Astrocyte of the hippocampus (primary cell): ENCODE measurements at regions not wholly inside any gene's neighbourhood (a gene's known extent, or its start where the extent isn't known, plus 50 kb on each side); places are given as distances from the start of the nearest gene placed in this dataset.

Experiments used
- DNase-seq: peaks from one replicate; pipeline ENCODE4 v3.0.0; 2011; ENCODE audit warnings: low read depth, low spot score

DNA sequence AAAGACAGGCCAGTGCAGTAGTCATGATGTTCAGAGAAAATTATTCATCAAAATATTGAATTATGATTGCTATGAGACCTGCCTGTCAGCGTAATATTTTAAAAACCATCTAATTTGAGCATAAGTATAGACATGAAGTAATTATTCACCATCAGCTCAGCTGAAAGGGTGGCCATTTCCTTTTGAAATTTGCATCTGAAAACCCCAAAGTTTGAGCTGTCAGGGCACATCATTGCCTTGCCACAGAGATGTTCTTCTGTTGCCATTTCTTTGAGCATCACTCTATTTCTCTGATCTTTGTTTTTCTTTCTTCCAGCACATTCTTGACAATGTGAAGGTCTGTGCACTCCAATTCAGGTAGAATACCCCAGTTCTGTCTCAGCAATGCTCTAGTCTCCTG lies 147.5 kb upstream of the RHOBTB1 start:
- no peak for DNase-seq

DNA sequence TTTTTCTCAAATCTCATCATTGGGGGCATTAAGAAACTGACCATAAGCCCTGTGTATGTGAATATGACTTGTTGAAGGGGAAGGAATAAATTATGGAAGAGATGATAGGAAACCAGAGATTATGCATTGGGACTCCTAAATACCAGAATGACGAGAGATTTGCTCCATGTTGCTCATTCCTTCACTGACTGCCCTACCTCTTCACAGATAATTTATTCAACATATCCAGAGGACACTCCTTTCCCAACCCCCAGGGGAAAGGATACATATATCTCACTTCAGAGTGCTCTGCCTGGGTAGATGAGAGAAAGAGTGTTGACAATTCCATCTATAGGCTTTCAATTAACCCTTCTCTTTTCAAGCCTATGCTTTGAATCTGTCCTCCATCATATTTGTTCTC lies 145.3 kb upstream of the RHOBTB1 start:
- DNase-seq = no peak

DNA sequence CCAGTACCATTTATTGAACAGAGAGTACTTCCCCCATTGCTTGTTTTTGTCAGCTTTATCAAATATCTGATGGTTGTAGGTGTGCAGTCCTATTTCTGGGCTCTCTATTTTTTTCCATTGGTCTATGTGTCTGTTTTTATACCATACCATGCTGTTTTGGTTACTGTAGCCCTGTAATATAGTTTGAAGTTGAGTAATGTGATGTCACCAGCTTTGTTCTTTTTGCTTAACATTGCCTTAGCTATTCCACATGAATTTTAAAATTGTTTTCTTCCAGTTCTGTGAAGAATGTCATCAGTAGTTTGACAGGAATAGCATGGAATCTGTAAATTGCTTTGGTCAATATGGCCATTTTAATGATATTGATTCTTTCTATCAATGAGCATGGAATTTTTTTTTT lies 140.5 kb upstream of the RHOBTB1 start:
- DNase-seq = no peak

DNA sequence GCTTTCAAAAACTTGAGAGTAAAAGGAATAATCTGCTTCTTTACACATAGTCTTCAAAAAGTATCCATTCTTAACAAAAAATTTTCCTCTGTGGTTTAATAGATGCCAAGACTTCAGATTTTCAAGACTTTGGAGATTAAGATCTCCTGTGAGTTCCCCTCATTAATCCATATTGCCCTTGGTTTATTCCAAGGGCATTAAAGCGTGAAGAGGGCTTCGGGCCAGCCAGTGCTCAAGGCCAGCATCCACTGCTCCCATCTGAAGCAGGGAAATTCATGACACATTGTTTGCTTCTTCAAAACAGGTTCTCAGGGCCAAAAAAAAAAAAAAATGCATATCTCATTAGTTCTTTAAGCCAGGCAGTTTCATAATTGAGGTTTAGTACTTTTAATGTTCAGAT lies 137.3 kb upstream of the RHOBTB1 start:
- DNase-seq = peak; percentile 45

DNA sequence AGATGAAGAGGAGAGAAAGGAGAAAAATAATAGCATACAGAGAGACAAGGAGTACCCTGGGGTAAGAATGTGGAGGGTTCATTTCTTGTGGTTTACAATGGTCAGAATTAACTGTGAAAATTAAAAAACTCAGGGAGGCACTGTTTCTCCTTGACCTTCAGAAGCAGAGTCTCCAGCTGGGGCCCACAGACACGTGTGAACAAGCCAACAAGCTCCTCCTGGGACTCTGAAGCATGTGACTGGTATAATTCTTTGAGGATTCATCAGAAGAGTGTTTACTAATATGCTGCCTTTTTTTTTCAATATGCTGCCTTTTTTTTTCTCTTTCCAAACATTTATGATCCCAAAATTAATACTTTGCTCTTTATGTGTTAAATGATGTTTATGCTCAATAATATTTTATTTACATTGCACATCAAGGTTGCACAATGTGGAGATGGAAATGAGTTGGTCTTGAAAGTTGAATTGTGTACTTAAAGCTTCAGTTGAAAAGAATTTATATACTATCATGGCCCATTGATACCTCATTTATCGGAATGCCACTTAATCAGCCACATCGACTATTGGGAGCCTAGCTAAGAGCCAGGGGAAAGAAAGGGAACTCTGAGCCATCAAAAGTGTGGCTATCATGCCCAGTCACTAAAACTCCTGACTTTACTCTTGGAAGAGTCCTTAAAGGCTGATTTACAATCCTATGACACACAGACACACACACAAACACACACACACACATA lies 134.7 kb upstream of the RHOBTB1 start:
- DNase-seq = no peak

DNA sequence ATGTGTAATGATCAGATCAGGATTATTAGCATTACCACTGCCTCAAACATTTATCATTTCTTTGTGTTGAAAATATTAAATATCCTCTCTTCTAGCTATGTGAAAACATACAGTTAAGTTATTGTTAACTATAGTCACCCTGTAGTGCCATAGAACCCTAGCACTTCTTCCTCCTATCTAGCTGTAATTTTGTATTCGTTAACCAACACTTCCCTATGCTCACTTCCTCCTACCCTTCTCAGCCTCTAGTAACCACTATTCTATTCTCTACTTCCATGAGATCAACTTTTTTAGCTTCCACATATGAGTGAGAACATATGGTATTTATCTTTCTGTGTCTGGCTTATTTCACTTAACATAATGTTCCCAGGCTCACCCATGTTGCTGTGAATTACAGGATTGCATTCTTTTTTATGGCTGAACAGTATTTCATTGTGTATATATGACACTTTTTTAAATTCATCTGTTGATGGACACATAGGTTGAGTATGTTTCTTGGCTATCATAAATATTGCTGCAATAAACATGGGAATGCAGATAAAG lies 132.7 kb upstream of the RHOBTB1 start:
- no peak for DNase-seq

DNA sequence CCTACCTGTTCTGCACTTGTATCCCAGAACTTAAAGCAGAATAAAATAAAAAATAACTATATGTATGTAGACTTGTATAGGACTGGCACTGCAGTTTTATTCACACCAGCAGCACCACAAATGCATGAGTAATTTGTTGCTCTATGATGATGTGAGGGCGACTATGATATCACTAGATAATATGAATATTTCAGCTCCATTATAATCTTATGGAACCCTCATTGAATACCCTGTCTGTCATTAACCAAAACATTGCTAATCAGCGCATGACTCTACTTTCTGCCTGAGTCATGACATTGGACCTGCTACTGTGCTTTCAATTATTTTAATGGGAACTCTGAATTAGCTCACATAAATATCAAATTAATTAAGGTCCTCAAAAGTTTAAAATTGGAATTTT lies 129.4 kb upstream of the RHOBTB1 start:
- DNase-seq = no peak

DNA sequence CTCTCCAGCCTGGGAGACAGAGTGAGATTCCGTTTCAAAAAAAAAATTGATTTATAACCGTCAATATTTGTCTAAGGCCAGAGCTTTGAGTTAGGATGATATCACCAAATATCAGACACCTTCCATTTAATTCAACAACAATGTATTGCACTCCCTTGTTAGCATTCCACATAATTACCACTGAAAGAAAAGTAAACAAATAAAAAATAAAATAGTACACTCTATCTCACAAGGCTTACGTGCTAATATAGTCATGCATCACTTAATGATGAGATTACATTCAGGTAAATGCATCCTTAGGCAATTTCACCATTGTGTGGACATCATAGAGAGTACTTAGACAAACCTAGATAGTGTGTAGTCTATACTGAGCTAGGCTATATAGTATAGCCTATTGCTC lies 127.6 kb upstream of the RHOBTB1 start:
- DNase-seq = no peak

DNA sequence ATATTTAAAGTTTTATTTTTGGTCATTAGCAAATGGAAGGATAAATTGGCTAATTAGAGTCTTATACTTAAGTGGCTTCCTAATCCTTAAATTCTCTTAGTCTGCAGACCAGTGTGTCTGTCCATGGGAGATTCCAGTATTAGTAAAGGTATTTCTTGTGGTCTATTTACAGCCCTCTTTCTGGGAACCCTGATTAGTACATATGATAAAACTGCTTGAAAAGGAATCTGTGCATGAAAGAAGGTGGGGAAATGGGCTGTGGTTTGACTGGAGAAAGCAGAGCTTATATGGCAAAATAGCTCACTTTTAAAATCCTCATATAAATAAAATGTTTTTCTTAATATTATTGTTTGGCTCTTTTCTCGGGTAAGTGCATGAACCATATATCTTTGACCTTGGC lies 124.5 kb upstream of the RHOBTB1 start:
- DNase-seq = peak; percentile 21

DNA sequence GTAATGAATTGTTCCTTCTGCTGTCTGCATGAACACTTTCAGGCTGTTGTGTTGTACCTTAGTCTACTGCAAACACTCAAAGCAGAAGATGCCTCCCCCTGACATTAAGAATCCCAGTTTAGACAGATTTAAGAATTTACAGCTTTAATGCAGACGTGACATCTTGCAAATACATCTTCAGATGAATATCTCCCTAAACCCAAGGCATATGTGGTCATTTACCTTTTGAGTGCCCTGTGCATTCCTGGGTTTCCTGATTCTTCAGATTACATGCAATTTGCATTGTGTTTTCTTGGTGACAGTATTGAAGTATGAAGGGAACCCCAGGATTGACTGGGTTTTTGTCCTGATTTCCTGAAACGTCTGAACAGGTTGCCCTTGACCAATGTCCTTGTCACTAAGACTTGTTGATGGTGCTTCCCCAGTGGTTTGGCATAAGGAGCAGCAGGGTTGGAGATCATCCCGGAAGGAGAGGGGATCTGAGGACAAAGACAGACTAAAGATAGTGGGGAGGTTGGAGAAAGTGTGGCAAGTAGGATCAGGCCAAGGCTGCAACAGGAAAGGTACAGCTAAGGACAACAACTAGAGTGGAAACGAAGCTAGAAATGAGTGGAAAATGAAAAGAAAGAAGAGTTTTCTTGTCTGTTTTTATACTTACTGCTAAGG lies 123.8 kb upstream of the RHOBTB1 start:
- DNase-seq = no peak

DNA sequence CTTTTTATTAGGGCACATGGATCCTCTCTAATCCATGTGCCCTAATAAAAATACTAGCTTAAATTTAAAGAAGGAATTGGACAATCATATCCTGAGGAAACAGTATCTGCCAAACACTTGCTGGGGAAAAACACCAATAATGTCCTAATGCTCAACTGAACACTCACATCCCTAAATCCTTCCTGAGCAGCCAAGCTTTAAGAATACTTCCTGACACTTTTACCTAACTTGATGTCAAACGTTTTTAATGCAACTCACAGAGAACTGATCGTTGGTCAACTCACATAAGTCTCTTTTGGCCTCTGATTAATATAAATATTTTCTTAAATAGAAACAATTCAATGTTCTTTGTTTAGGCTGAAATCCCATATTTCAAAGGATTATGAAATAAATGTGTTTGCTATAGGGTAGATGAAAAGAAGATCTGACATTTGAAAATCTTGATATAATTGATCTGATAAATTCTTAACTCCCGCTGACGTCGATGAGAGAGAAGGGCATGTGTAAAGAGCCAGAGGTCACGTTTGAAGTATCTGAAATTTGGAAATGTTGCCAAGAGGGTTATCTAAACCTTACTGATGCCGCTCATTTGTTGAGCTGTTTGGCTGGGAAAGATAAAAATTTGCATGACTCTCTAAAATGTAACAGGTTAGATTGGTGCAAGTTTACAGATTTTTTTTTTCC lies 122.8 kb upstream of the RHOBTB1 start:
- no peak for DNase-seq

DNA sequence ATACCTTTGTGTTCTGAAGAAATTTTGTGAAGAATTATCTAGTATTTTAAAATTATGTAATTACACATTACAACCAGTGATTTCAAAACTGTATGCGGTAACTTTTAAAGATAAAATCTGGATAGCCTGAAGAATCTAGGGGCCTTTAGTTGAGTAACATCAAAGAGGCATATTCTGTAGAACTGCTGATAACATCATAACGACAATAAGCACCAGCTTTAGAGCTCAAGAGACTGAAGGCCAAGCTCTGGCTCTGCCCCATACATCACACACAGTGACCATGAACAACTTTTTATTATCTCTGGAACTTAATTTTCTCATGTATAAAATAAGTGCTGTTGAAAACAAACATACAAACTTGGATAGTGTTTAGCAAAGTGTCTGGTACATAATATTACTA lies 121.1 kb upstream of the RHOBTB1 start:
- no peak for DNase-seq

DNA sequence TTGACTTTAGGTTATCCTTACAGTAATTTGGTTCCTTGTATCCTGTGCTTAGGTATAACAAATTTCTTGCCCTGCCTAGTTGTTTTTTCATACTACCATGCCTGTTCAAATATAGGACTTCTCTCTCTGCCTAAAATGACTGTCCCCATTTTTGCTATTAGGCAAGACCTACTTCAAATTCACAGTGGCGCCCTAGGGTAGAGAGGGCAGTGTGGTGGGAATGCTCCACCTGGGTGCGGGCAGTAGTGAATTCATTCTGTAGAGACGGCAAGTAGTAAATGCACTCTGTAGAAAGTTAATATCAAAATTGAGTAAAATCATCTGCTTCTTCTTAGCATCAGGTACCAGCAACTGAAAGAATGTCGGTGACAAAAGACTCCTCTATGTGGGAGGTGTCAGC lies 120.4 kb upstream of the RHOBTB1 start:
- no peak for DNase-seq

DNA sequence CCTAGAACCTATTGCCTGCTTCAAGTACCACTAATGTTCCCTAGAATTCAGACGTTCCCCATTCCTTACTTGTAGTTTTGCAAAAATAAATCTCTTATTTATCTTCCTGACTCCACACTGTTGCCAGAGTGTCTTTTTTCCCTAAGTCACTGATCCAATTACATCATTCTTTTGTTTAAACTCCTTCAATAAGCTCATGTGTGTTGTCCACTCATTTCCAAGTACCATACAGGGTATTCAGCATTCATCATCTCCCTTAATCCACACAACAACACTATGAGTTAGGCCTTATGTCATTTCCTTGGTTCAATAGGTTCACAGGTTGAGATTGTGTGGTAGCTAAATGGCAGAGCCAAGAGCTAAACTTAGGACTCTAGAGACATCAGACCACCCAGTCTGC lies 119.9 kb upstream of the RHOBTB1 start:
- DNase-seq = peak; percentile 12

DNA sequence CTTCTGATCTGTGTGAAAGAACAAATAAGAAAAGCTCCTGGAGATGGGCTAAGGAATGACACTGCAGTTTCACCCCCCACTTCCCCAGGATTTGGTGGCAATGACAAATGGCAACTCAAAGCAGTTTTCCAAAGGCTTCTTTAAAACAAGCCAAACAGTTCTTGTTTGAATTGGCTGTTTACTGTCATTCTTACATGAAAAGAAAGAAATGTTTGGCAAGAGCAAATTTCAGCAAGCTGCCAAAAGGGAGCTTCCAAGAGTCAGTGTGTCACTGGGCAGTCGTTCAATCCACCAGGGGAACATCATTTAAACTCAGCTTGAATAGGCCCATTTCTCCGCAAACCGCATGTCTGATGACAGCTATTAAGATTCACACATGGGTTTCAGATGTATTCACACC lies 119.0 kb upstream of the RHOBTB1 start:
- DNase-seq = peak; percentile 59

DNA sequence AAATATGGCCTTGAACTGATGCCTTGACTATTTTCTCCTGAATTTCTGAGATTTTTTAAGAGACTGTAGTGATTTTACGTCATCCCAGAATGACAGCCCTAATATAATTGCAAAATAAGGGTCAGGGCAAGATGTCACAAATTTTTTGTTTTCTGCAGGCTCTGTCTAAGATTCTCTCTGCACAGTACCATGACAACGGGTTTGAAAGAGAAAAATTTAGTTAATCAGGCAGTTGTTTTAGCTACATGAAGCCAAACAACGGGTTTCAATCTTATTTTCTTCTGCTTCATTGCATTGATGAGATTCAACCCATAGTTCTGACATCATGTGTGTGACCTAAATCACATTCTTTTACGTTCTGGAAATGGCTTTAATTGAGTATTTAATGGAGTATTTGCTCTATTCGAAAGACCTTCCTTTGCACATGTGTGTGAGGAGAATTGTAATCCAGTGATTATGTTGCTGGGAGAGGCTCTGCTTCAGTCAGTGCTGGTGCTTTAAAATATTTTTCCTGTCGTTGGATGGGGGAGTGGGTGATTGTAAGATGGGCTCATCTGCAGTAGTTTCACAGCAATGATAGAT lies 118.0 kb upstream of the RHOBTB1 start:
- no peak for DNase-seq

DNA sequence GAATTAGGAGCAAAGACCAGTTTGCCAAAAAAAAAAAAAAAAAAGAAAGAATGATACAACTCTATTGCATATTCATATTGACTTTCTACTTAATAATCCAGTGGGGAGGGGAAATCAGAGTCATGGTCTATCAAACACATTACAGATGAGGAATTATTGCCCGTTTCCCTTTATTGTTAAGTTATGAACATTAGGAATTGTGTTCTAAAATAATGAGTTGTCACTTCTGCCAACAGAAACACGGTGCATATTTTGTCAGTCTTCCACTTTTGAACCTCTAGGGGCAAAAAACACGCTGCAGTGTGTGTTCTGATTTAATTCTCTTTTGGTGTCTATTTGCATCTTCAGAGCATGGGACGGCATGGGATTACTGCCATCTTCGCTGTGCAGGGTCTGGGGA lies 115.7 kb upstream of the RHOBTB1 start:
- DNase-seq = no peak

DNA sequence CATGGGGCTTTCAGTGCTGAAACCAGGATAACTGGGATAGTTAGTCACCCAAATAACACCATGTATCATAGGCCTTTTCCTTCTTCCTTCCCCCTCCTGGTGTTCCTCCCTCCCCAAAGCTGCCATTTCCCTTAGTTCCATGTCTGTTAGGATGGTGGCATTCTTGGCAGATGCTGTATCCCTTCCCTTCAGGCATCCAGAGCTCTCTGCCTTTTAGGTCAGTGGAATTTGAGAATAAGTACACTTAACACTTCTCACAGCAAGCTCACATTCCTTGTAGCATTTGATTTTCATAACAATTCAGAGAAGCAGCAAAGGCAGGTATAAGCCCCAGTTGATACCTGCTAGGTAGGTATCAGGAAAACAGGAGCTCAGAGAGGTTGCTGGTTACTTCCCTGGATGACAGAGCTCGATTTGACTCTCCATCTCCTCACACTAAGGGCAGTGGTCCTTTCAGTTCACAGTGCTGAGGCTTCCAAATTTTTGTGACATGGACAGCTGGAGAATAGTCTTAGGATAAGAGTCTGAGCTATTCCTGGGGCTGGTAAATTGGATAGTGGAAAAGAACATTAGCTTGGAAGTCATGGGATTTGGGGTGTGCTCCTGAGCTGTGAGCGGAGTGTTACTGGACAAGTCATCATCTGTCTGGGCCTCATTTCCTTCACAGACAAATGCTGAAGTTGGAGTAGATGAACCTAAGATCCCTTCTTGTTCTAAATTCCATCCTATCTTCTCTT lies 108.7 kb upstream of the RHOBTB1 start:
- DNase-seq = peak; percentile 7

DNA sequence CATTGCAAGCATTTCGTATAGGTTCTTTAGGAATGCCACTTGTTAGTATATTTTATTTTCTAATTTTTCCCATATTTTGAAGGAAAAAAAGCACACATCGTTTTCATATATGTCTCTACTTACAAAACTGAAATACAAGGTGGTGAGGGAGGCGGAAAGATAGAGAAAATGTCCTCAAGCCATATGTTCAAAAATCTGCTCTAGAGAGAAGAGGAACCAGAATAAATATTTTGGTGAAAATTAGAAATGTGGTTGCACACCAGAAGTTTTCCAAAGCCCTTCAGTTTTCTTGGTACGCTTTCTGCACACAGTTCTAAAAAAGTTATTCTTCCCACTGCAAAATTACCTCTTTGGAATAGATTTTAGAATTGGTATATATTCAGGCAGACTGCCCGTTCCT lies 107.4 kb upstream of the RHOBTB1 start:
- no peak for DNase-seq

DNA sequence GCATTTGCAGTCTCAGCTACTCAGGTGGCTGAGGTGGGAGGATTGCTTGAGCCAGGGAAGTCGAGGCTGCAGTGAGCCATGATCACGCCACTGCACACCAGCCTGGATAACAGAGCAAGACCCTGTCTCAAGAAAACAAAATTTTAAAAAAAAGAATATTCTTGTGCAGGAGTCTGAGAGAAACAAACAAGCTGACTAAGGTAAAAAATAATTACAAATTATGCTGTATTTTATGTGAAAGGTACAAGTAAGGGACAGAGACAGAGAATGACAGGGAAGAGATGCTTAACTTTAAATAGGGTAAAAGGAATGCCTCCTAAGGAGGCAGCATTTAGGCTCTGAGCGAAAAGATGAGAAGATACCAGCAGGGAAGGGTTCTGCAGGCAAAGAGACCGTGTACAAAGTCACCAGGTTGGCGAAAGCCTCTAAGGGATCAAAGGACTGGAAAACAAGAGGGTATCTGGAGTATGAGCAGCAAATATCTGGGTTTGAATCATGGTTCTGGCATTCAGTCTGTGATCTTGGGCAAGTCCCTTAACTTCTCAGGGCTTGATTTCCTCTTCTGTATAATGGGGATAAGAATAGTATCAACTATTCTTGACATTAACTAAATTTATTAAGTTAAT lies 106.2 kb upstream of the RHOBTB1 start:
- DNase-seq = no peak

DNA sequence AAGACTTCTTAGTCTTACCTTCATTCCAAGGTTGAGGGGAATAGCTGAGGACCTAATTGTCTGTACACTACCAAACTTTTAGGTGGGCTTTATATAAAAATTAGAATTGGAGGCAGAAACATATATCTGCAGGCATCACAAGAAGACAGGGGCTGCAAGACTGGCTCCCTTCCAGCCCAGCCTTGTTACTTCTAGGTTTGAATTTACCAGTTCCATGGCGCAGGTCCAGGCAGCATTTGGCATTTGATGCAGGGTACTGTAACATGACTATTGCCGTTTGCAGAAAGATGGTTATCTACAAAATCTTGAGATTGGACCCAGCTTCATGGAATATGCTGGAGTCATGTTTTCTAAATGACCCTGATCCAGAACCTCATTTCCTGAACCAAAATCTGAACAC lies 105.4 kb upstream of the RHOBTB1 start:
- peak; percentile 9 for DNase-seq
